HepG2 (cell line): ENCODE measurements at regions not wholly inside any gene's neighbourhood (a gene's known extent, or its start where the extent isn't known, plus 50 kb on each side); places are given as distances from the start of the nearest gene placed in this dataset.

Experiments used
- ATAC-seq: fragments of 200-7000 bp; cut with Tn5 transposase; 3 replicates; pipeline ENCODE4 v1.9.1; 2020; ENCODE audit warnings: mild to moderate bottlenecking, moderate library complexity
- BruUV-seq: library from RNA; stranded (reverse); fragments of 400-500 nt; replicated peaks from 2 replicates; lab custom pipeline; 2021; lab: Mats Ljungman, UMichigan
- CTCF ChIA-PET: fragments of 300-600 bp; formaldehyde crosslinking; extraction: SDS; loops from one replicate; lab custom pipeline; 2021; ENCODE audit warnings: low total read pairs, inconsistent platforms, low intra/inter-chr PET ratio; lab: Yijun Ruan, JAX
- POLR2A ChIA-PET: fragments of 350-600 bp; sonication (Branson Sonifier 250); formaldehyde crosslinking; loops from one replicate; lab custom pipeline; 2020; ENCODE audit warnings: antibody characterized with exemption, inconsistent platforms; lab: Yijun Ruan, JAX
- DNase-seq: peaks from one replicate; pipeline ENCODE4 v3.0.0-alpha.2; 2015; ENCODE audit warnings: low spot score
- FAIRE-seq: peaks from 3 replicates; lab custom pipeline; 2011; peaks lifted over from hg19 to GRCh38; lab: Jason Lieb, UNC
- H2AFZ ChIP-seq: one replicate; pipeline ENCODE4 v1.6.1; 2011; ENCODE audit warnings: low read length, inconsistent platforms
- H3K27ac ChIP-seq: fragments of 300-600 bp; 3 replicates; pipeline ENCODE4 v1.8.0; 2011; ENCODE audit warnings: mixed run types, mild to moderate bottlenecking, mixed read lengths, low read length, inconsistent platforms; ENCODE audit not compliant: insufficient read depth; ENCODE audit errors: extremely low read length
- H3K27me3 ChIP-seq, 2 experiments: fragments of 200-600 bp in 1 of 2; 2 replicates in 1 of 2; 3 replicates in 1 of 2; pipeline versions ENCODE4 v1.6.0 to v1.8.0; 2011; ENCODE audit warnings: low read length in 2 of 2, mild to moderate bottlenecking in 2 of 2, moderate library complexity in 2 of 2, inconsistent platforms in 1 of 2; ENCODE audit not compliant: insufficient read depth in 2 of 2, control insufficient read depth in 1 of 2
- H3K36me3 ChIP-seq, 2 experiments: fragments of 200-600 bp in 1 of 2; replicated peaks in 1 of 2; 2 replicates in 1 of 2; 3 replicates in 1 of 2; pipeline versions ENCODE4 v1.5.1 to v1.8.0; 2011; ENCODE audit warnings: low read length in 2 of 2, inconsistent platforms in 1 of 2; ENCODE audit not compliant: insufficient read depth in 2 of 2, control insufficient read depth in 1 of 2
- H3K4me1 ChIP-seq: 2 replicates; pipeline ENCODE4 v1.5.1; 2012; ENCODE audit warnings: low read length, inconsistent platforms; ENCODE audit not compliant: insufficient read depth
- H3K4me2 ChIP-seq: 2 replicates; pipeline ENCODE4 v1.6.0; 2011; ENCODE audit warnings: low read depth, low read length, inconsistent platforms
- H3K4me3 ChIP-seq, 3 experiments: fragments of 200-600 bp in 1 of 3; sonication (generic), shearing (Covaris generic) in 1 of 3; replicated peaks in 1 of 3; 2 replicates each; pipeline ENCODE4 v1.5.1; 2011 to 2016; ENCODE audit warnings: low read length in 3 of 3, inconsistent platforms in 2 of 3, low read depth in 2 of 3, mild to moderate bottlenecking in 2 of 3, control low read depth in 1 of 3, mixed read lengths in 1 of 3; ENCODE audit not compliant: insufficient read depth in 1 of 3
- H3K79me2 ChIP-seq: one replicate; pipeline ENCODE4 v1.6.1; 2011; ENCODE audit warnings: low read length, inconsistent platforms; ENCODE audit not compliant: insufficient read depth
- H3K9ac ChIP-seq: 2 replicates; pipeline ENCODE4 v1.6.0; 2011; ENCODE audit warnings: mild to moderate bottlenecking, low read depth, low read length, inconsistent platforms; ENCODE audit not compliant: insufficient read depth
- H3K9me3 ChIP-seq: 2 replicates; pipeline ENCODE4 v1.5.1; 2012; ENCODE audit warnings: mild to moderate bottlenecking, low read length
- H4K20me1 ChIP-seq: 2 replicates; pipeline ENCODE4 v1.6.0; 2011; ENCODE audit warnings: inconsistent platforms, mild to moderate bottlenecking, low read length, moderate library complexity; ENCODE audit not compliant: insufficient read depth
- MAFK ChIP-seq, 2 experiments: IDR thresholded peaks in 1 of 2; conservative IDR thresholded peaks in 1 of 2; 2 replicates each; pipeline ENCODE4 v1.6.1; 2011; ENCODE audit warnings: improper control_type of control experiment in 2 of 2, low read length in 2 of 2
- ZBTB7A ChIP-seq: sonication (generic); formaldehyde crosslinking; IDR thresholded peaks from 2 replicates; pipeline ENCODE4 v1.8.0; 2022; ENCODE audit warnings: mild to moderate bottlenecking, missing genetic modification reagents
- ZNF180 ChIP-seq: sonication (generic); formaldehyde crosslinking; IDR thresholded peaks from 2 replicates; pipeline ENCODE4 v1.4.0; 2020; ENCODE audit warnings: low read depth, missing genetic modification reagents, borderline replicate concordance
- ZSCAN21 ChIP-seq: sonication (generic); formaldehyde crosslinking; IDR thresholded peaks from 2 replicates; pipeline ENCODE4 v1.8.0; 2022; ENCODE audit warnings: mild to moderate bottlenecking, missing genetic modification reagents, moderate library complexity, borderline replicate concordance
- WGBS: methylation state at CpG from one replicate; pipeline ENCODE4 v1.1.6; 2017; ENCODE audit warnings: low lambda C conversion rate; 5-methylcytosine and 5-hydroxymethylcytosine counted together
- in situ Hi-C: cut with HindIII; loops from 2 replicates; pipeline ENCODE4 v1.10.0; 2017; ENCODE audit warnings: low pct_unique_long_range_greater_than_20kb; ENCODE audit not compliant: extremely low pct_ligation_motif_present
- intact Hi-C: fragments of 100-400 bp; cut with micrococcal nuclease; formaldehyde crosslinking; loops from one replicate; pipeline ENCODE4 v1.10.0; 2022; ENCODE audit not compliant: unreplicated experiment
- TF ChIP-seq, protein P1 (sequence below): sonication (generic); formaldehyde crosslinking; IDR thresholded peaks from 2 replicates; pipeline ENCODE4 v1.5.0; 2020; ENCODE audit warnings: missing genetic modification reagents
- TF ChIP-seq, protein P2 (sequence below): sonication (generic); formaldehyde crosslinking; IDR thresholded peaks from 2 replicates; pipeline ENCODE4 v1.4.0; 2020; ENCODE audit warnings: mild to moderate bottlenecking, missing genetic modification reagents
- TF ChIP-seq, protein P3 (sequence below): sonication (generic); formaldehyde crosslinking; IDR thresholded peaks from 2 replicates; pipeline ENCODE4 v1.9.0; 2021; ENCODE audit warnings: mild to moderate bottlenecking, missing genetic modification reagents

DNA sequence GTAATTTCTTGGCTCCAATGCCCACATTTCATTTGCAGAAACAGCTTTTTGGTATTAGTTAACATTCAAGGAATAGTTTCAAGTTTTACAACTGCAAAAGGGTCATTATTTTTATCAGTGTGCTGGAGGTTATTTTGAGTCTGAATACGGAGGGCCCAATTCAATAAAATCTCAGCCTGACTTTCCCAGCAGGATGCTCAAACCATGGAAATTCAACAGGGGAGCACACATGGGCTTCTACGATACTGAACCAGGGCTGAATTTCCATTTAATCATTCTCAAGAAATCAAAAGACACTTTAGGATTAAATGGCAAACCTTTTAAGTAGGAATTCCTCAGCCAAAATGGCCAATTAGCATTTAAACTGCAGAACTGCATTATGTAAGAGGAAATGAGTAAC, 700.9 kb upstream of the ANKRD30A start (continued):
- TF ChIP-seq, protein P1, sequence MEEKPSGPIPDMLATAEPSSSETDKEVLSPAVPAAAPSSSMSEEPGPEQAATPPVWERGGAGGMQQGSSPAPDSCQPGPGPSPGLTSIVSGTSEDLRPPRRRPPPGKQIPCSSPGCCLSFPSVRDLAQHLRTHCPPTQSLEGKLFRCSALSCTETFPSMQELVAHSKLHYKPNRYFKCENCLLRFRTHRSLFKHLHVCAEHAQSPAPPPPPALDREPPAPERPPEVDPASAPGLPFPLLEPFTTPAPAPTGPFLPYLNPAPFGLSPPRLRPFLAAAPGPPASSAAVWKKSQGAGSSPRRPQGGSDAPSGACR (CRISPR knock-in tag), result no peak

DNA sequence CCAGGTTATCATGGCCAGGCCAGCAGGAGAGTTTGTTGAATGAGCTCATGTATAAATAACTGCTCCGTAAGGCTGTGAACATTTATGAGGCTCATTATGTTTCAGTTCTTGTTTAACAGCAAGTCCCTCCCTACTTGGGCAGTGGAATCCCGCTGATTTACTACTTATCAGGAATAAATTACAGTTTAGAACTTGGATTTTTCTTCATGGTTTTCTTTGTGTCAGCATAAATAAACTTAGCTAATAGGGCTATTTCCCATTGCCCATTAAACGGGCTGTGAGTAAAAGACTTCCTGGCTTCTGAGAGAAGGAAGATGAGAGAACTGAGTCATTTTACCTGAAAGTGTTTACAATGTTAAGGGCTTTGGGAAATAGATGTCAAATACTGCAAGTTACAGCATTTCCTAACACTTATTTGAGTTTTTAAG, 701.6 kb upstream of the ANKRD30A start:
- Histone ChIP-seq H3K27me3 (no peaks in the 10 kb centered on the region), H3K9me3 (no peaks in the 10 kb centered on the region), H3K4me3 (no peak overlapping the region), H3K4me1 (no peaks in the 10 kb centered on the region), H3K9ac (no peak overlapping the region), H3K79me2 (no peaks in the 10 kb centered on the region), H2AFZ (no peak overlapping the region), H3K36me3 (no peaks in the 10 kb centered on the region), H3K27ac (no peak overlapping the region), H3K4me2 (no peak overlapping the region), H4K20me1 (no peaks in the 10 kb centered on the region)
- ChIA-PET CTCF (no interaction called here), POLR2A (no interaction called here)
- FAIRE-seq, result no peak
- DNase-seq, result no peak
- in situ Hi-C loops, result no loop called here
- TF ChIP-seq, protein P2, sequence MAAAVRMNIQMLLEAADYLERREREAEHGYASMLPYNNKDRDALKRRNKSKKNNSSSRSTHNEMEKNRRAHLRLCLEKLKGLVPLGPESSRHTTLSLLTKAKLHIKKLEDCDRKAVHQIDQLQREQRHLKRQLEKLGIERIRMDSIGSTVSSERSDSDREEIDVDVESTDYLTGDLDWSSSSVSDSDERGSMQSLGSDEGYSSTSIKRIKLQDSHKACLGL (CRISPR knock-in tag), result no peak
- TF ChIP-seq ZBTB7A (CRISPR knock-in tag) (no peak), MAFK (conservative IDR thresholded peaks at IDR 0.05 in 1 of 2, IDR thresholded peaks at IDR 0.05 in 1 of 2; ENCODE audit: low read length in 2 of 2) (peak in 1 of 2 experiments; percentile 46; a peak in 2 of 4 replicates), ZNF180 (CRISPR knock-in tag) (no peak), ZSCAN21 (CRISPR knock-in tag) (no peak)
- TF ChIP-seq, protein P3, sequence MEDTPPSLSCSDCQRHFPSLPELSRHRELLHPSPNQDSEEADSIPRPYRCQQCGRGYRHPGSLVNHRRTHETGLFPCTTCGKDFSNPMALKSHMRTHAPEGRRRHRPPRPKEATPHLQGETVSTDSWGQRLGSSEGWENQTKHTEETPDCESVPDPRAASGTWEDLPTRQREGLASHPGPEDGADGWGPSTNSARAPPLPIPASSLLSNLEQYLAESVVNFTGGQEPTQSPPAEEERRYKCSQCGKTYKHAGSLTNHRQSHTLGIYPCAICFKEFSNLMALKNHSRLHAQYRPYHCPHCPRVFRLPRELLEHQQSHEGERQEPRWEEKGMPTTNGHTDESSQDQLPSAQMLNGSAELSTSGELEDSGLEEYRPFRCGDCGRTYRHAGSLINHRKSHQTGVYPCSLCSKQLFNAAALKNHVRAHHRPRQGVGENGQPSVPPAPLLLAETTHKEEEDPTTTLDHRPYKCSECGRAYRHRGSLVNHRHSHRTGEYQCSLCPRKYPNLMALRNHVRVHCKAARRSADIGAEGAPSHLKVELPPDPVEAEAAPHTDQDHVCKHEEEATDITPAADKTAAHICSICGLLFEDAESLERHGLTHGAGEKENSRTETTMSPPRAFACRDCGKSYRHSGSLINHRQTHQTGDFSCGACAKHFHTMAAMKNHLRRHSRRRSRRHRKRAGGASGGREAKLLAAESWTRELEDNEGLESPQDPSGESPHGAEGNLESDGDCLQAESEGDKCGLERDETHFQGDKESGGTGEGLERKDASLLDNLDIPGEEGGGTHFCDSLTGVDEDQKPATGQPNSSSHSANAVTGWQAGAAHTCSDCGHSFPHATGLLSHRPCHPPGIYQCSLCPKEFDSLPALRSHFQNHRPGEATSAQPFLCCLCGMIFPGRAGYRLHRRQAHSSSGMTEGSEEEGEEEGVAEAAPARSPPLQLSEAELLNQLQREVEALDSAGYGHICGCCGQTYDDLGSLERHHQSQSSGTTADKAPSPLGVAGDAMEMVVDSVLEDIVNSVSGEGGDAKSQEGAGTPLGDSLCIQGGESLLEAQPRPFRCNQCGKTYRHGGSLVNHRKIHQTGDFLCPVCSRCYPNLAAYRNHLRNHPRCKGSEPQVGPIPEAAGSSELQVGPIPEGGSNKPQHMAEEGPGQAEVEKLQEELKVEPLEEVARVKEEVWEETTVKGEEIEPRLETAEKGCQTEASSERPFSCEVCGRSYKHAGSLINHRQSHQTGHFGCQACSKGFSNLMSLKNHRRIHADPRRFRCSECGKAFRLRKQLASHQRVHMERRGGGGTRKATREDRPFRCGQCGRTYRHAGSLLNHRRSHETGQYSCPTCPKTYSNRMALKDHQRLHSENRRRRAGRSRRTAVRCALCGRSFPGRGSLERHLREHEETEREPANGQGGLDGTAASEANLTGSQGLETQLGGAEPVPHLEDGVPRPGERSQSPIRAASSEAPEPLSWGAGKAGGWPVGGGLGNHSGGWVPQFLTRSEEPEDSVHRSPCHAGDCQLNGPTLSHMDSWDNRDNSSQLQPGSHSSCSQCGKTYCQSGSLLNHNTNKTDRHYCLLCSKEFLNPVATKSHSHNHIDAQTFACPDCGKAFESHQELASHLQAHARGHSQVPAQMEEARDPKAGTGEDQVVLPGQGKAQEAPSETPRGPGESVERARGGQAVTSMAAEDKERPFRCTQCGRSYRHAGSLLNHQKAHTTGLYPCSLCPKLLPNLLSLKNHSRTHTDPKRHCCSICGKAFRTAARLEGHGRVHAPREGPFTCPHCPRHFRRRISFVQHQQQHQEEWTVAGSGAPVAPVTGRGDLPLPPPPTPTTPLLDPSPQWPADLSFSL (CRISPR knock-in tag), result no peak
- no peak for ATAC-seq
- no TSS peak for BruUV-seq
- 33% methylated on average over 3 of the region's 3 CpGs for WGBS
- intact Hi-C loops, result no loop called here
